NAMALWA (cell line): ENCODE measurements at regions not wholly inside any gene's neighbourhood (a gene's known extent, or its start where the extent isn't known, plus 50 kb on each side); places are given as distances from the start of the nearest gene placed in this dataset.
"Not testable (repeated sequence)": the region's sequence is repeated elsewhere in the genome, so short reads cannot be mapped to it uniquely, and the experiment has no call there.

Experiments used
- DNase-seq: peaks from one replicate; pipeline ENCODE4 v3.0.0-alpha.2; 2015; ENCODE audit warnings: low spot score

GRCh38 chr2:95765925-95766910, 174.4 kb downstream of the TRIM43 start:
- not testable (repeated sequence) for DNase-seq

DNA sequence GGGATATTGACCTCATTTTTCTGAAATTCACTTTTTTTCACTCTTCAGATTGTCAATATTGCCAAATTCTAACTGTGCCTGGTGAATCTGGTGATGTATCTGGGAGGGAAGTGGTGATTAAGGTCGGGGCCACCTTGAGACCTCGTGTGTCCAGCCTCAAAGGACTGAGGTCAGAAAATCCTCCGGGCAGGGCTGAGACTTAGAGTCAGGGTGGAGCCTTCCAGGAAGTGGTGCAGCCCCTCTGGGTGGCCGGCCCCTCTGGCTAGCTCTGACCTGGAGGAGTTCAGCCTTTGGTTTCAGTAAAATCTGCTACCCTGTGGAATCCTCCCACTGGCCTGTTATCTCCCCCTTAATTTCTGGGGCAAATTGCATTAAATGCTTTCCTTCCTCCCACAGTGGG, 175.7 kb downstream of the TRIM43 start:
- DNase-seq: not testable (repeated sequence)

- not testable (repeated sequence) for DNase-seq
Observed at GRCh38 chr2:95767950-95768349, 176.1 kb downstream of the TRIM43 start.

DNA sequence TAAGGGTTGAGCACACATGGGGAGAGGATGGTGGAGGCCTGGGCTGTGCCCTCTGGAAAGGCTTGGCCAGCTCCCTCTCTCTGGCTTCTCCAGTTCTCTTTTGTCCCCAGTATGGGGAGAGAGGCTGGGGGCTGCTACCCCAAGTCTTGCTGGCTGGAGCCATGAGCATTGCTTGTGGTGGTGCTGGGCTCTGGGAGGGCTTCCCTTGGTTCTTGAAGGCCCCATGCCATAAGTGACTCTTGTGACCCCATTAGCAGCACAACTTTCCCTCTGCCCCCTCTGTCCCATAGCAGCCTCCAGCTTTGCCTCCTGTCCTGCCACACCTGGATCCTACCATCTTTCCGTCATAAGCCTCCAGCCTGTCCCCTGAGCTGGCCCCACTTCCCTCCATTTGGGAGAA, 177.5 kb downstream of the TRIM43 start:
- DNase-seq: not testable (repeated sequence)

GRCh38 chr2:95770726-95771125, 178.9 kb downstream of the TRIM43 start:
- not testable (repeated sequence) for DNase-seq

DNA sequence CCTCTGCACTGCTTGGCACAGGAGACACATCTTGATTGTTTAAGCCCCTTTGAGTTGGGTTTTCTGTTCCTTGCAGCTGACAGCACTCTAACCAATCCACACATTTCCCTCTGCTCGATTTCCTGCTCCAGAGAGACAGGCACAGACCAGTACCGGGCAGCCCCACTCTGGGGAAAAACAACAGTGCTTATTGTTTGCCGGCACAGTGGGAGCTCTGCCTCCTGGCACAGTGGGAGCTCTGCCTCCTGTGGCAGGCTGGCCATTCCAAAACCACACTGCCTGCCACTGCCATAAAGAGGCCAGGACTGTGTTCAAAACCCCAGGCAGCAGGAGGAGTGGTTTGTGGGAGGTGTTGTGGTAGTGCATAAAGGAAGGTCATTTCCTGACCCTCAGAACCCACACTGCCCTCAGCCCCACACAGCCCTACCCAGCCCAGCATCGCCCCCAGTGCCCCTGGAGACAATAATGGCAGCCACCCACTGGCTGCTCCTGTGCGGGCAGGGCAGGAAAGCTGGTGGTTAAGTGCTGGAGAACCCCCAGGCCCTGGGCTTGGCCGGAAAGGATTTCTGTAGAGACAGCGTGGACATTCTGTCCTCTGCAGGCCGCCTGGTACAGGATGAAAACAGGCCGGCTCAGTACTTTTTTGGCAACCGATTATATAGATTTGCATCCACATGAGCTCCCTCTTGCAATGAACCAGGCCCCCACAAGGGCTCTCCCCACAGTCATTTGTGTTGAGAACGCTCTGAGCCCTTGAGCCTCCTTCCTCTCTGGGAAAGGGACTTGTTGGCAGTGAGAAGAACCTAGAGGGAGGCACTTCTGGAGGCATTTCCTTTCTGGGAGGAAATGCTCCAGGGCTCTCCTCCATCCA, 182.8 kb downstream of the TRIM43 start:
- not testable (repeated sequence) for DNase-seq

GRCh38 chr2:95775193-95775531, 183.4 kb downstream of the TRIM43 start:
- not testable (repeated sequence) for DNase-seq
